ENCODE measurements at regions not wholly inside any gene's neighbourhood (a gene's known extent, or its start where the extent isn't known, plus 50 kb on each side); places are given as distances from the start of the nearest gene placed in this dataset.
"Not testable (repeated sequence)": the region's sequence is repeated elsewhere in the genome, so short reads cannot be mapped to it uniquely, and the experiment has no call there.

DNA sequence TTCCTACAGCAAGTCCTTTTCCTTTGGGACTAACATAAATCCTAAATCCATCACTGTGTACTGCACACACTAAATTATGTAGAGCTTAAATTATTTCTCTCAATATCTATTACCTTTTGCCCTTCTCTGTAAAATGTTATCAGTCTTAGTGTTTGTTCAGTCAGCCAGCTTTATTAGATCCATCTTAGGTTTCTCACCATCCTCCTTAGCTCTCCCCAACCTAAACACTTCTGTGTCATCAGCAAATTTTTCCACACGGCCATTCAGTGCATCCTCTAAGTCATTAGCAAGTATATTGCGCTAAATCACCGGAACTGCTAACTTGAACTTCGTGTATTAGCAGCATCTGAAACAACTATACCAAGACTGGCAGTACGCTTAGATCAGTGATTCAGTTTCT, 142.1 kb upstream of the ZNF438 start:
- no peak for FAIRE-seq

GRCh38 chr10:31179091-31179680, 139.8 kb upstream of the ZEB1 start:
- no peak for DNase-seq (ENCODE audit: insufficient read length, low spot score)
- FAIRE-seq: no peak

More for the DNA sequence above, 142.1 kb upstream of the ZNF438 start:
- DNase-seq (ENCODE audit: insufficient read length, low spot score): no peak

GRCh38 chr10:31186225-31187000, 132.6 kb upstream of the ZEB1 start:
- no peak for DNase-seq (ENCODE audit: insufficient read length, low spot score)
- no peak for FAIRE-seq

DNA sequence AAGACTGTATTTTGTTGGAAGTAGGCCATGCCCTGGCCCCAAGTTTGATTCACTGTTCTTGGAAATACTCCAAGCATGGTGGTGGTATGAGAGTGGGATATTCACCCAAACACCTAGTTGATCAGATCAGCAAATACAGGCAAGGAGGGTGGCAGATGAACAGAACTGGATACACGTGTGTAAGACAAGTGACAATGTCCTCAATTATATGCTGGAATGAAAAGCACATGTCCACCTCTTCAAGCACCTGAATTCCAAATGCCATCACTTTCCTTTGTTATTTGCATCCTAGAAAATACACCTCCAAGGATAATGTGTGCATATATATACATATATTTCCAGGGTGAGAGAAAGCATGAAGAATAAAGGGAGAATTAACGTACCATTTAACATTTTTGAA, 131.8 kb upstream of the ZEB1 start:
- FAIRE-seq (no peak), DNase-seq (ENCODE audit: insufficient read length, low spot score) (no peak)

DNA sequence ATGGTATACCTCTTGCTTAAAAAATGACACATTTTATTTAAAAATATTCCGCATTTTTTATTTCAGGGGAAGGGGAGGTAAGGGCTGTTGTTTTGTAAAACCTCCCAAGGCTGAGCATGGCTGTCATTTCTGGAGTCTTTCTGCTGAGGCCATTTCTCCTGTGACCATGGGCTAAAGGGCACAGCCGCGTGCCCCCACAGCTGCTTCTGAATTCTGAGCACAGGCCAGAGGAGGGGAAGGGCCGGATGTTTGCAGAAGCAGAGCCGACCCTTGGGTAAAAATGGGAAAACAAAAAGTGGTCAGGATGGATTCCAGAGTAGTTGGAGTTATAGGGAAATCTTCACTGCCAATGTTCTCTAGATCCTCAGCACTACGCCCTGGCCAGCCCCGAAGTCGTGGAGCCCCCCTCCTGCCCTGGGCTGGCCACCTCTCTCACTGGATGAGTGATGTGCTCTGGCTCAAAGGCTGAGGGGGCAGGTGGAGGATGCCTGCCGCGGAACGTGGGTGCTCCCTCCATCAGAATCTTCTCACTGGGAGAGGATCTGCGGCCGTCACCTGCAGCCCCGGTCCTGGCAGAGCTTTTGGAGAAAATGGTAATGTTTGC, 131.3 kb upstream of the ZEB1 start:
- FAIRE-seq (no peak), DNase-seq (ENCODE audit: insufficient read length, low spot score) (no peak)

GRCh38 chr10:31188792-31189406, 130.1 kb upstream of the ZEB1 start:
- DNase-seq (ENCODE audit: insufficient read length, low spot score) (no peak), FAIRE-seq (no peak)

DNA sequence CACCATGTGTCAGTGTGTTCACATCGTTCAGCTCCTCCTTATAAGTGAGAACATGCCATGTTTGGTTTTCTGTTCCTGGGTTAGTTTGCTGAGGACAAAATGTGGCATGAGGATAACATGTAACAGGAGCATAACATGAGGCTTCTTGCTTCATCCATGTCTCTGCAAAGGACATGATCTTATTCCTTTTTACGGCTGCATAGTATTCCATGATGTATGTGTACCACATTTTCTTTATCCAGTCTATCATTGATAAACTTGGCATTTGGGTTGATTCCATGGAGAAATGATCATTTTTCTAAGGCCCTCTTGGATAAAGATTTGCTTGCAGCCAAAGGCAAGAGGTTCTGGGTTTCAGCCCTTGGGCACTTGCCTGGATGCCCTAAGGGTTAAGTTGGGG, 128.5 kb upstream of the ZEB1 start:
- no peak for FAIRE-seq
- no peak for DNase-seq (ENCODE audit: insufficient read length, low spot score)

DNA sequence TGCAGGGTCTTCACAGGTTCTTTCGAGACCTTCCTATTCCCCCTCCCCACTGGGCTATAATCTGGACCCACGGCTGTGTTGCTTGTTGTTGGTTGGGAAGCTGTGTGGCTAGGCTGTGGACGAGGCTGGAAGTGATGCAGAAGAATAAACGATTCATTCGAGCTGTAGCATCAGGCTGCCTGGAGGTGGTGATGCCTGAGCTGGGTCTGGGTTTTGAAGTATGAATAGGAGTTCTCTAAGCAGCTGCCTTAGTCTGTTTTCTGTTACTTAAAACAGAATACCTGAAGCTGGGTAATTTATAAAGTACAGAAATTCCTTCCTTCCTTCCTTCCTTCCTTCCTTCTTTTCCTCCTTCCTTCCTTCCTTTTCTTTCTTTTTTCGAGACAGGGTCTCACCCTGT, 126.5 kb upstream of the ZEB1 start:
- FAIRE-seq (no peak), DNase-seq (ENCODE audit: insufficient read length, low spot score) (no peak)

DNA sequence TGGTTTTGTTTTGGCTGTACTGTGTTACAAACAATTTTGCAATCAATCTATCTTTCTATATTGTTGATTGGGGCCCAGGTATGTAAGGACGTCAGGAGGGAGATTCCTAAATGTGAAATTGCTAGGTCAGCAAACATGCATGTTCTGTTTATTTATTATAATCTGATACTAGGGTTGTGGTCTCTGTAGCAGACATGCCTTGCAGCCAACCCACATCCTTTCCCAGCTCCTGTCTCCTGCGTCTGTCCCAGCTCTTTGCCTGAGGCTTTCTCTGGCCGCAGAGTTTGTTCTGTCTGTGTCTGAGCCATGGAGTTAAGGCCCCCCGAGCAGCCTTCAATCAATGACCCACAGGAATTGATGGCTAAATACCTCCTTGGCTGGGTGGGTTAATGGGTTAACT, 124.0 kb upstream of the ZEB1 start:
- DNase-seq (ENCODE audit: insufficient read length, low spot score) (no peak), FAIRE-seq (no peak)

GRCh38 chr10:31197886-31198285, 121.1 kb upstream of the ZEB1 start:
- DNase-seq (ENCODE audit: insufficient read length, low spot score) (no peak), FAIRE-seq (no peak)

- no peak for DNase-seq (ENCODE audit: insufficient read length, low spot score)
- no peak for FAIRE-seq
These were observed 114.9 kb upstream of the ZEB1 start for GRCh38 chr10:31204090-31204489.

DNA sequence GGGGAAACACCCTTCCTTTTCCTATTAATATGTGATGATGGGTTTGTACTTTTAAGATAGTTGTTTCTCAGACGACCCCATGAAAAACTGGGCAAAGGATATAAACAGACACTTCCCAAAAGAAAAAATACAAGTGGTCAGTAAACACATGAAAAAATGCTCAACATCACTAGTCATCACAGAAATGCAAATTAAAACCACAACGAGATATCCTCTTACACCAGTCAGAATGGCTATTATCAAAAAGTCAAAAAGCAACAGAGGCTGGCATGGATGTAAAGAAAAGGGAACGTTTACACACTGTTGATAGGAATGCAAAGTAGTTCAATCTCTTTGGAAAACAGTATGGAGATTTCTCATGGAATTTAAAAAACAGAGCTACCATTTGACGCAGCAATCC, 111.4 kb upstream of the ZEB1 start:
- DNase-seq (ENCODE audit: insufficient read length, low spot score): no peak
- FAIRE-seq: no peak

- DNase-seq (ENCODE audit: insufficient read length, low spot score) (no peak), FAIRE-seq (no peak)
These were observed 109.5 kb upstream of the ZEB1 start for GRCh38 chr10:31209478-31209877.

DNA sequence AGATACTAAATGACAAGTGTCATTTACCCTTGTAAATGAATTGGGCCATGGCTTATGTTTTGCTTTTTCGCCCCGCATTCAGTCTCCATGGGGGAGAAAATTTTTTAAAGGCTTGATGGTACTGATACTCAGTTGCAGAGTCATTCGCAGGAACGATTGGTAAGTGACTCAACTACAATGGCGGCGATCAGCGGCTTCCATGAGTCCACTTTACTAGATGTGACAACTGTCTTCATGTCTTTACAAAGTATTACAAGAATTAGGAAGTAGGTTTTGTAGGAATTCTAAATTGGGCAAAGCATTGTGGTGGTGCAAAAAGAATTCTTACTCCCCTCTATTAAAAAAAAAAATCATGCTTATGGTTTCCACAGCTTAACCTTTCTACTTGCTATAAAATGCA, 108.8 kb upstream of the ZEB1 start:
- no peak for FAIRE-seq

GRCh38 chr10:31213959-31214358, 105.1 kb upstream of the ZEB1 start:
- no peak for FAIRE-seq
- no peak for DNase-seq (ENCODE audit: insufficient read length, low spot score)

More for the DNA sequence above, 108.8 kb upstream of the ZEB1 start:
- DNase-seq (ENCODE audit: insufficient read length, low spot score): no peak

GRCh38 chr10:31215052-31215451, 104.0 kb upstream of the ZEB1 start:
- FAIRE-seq: no peak

GRCh38 chr10:31219306-31219705, 99.7 kb upstream of the ZEB1 start:
- no peak for DNase-seq (ENCODE audit: insufficient read length, low spot score)
- FAIRE-seq: no peak

More at GRCh38 chr10:31215052-31215451, 104.0 kb upstream of the ZEB1 start:
- no peak for DNase-seq (ENCODE audit: insufficient read length, low spot score)

DNA sequence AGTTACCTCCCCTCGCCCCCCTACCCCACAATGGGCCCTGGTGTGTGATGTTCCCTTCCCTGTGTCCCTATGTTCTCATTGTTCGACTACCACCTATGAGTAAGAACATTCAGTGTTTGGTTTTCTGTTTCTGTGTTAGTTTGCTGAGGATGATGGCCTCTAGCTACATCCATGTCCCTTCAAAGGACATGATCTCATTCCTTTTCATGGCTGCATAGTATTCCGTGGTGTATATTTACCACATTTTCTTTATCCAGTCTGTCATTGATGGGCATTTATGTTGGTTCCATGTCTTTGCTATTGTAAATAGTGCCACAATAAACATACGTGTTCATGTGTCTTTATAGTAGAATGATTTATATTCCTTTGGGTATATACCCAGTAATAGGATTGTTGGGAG, 90.2 kb upstream of the ZEB1 start:
- FAIRE-seq: not testable (repeated sequence)

GRCh38 chr10:31239961-31240360, 79.1 kb upstream of the ZEB1 start:
- no peak for FAIRE-seq
- no peak for DNase-seq (ENCODE audit: insufficient read length, low spot score)

More for the DNA sequence above, 90.2 kb upstream of the ZEB1 start:
- not testable (repeated sequence) for DNase-seq (ENCODE audit: insufficient read length, low spot score)

- FAIRE-seq: peak; percentile 38
- DNase-seq (ENCODE audit: insufficient read length, low spot score): peak; percentile 36
These were observed 76.1 kb upstream of the ZEB1 start for GRCh38 chr10:31242902-31243301.

- DNase-seq (ENCODE audit: insufficient read length, low spot score); FAIRE-seq: not testable (repeated sequence)
These were observed 67.9 kb upstream of the ZEB1 start for GRCh38 chr10:31251118-31251517.

All from HTR-8/SVneo (cell line).